HepG2 (cell line): ENCODE measurements at regions not wholly inside any gene's neighbourhood (a gene's known extent, or its start where the extent isn't known, plus 50 kb on each side); places are given as distances from the start of the nearest gene placed in this dataset.

Experiments
- ATAC-seq: fragments of 200-7000 bp; cut with Tn5 transposase; 3 replicates; pipeline ENCODE4 v1.9.1; 2020; ENCODE audit warnings: mild to moderate bottlenecking, moderate library complexity
- BruUV-seq: library from RNA; stranded (reverse); fragments of 400-500 nt; replicated peaks from 2 replicates; lab custom pipeline; 2021; lab: Mats Ljungman, UMichigan
- CTCF ChIA-PET: fragments of 300-600 bp; formaldehyde crosslinking; extraction: SDS; loops from one replicate; lab custom pipeline; 2021; ENCODE audit warnings: low total read pairs, inconsistent platforms, low intra/inter-chr PET ratio; lab: Yijun Ruan, JAX
- POLR2A ChIA-PET: fragments of 350-600 bp; sonication (Branson Sonifier 250); formaldehyde crosslinking; loops from one replicate; lab custom pipeline; 2020; ENCODE audit warnings: antibody characterized with exemption, inconsistent platforms; lab: Yijun Ruan, JAX
- DNase-seq: peaks from one replicate; pipeline ENCODE4 v3.0.0-alpha.2; 2015; ENCODE audit warnings: low spot score
- FAIRE-seq: peaks from 3 replicates; lab custom pipeline; 2011; peaks lifted over from hg19 to GRCh38; lab: Jason Lieb, UNC
- H2AFZ ChIP-seq: one replicate; pipeline ENCODE4 v1.6.1; 2011; ENCODE audit warnings: low read length, inconsistent platforms
- H3K27ac ChIP-seq: fragments of 300-600 bp; 3 replicates; pipeline ENCODE4 v1.8.0; 2011; ENCODE audit warnings: mixed run types, mild to moderate bottlenecking, mixed read lengths, low read length, inconsistent platforms; ENCODE audit not compliant: insufficient read depth; ENCODE audit errors: extremely low read length
- H3K27me3 ChIP-seq, 2 experiments: fragments of 200-600 bp in 1 of 2; 2 replicates in 1 of 2; 3 replicates in 1 of 2; pipeline versions ENCODE4 v1.6.0 to v1.8.0; 2011; ENCODE audit warnings: low read length in 2 of 2, mild to moderate bottlenecking in 2 of 2, moderate library complexity in 2 of 2, inconsistent platforms in 1 of 2; ENCODE audit not compliant: insufficient read depth in 2 of 2, control insufficient read depth in 1 of 2
- H3K36me3 ChIP-seq, 2 experiments: fragments of 200-600 bp in 1 of 2; replicated peaks in 1 of 2; 2 replicates in 1 of 2; 3 replicates in 1 of 2; pipeline versions ENCODE4 v1.5.1 to v1.8.0; 2011; ENCODE audit warnings: low read length in 2 of 2, inconsistent platforms in 1 of 2; ENCODE audit not compliant: insufficient read depth in 2 of 2, control insufficient read depth in 1 of 2
- H3K4me1 ChIP-seq: 2 replicates; pipeline ENCODE4 v1.5.1; 2012; ENCODE audit warnings: low read length, inconsistent platforms; ENCODE audit not compliant: insufficient read depth
- H3K4me2 ChIP-seq: 2 replicates; pipeline ENCODE4 v1.6.0; 2011; ENCODE audit warnings: low read depth, low read length, inconsistent platforms
- H3K4me3 ChIP-seq, 3 experiments: fragments of 200-600 bp in 1 of 3; sonication (generic), shearing (Covaris generic) in 1 of 3; replicated peaks in 1 of 3; 2 replicates each; pipeline ENCODE4 v1.5.1; 2011 to 2016; ENCODE audit warnings: low read length in 3 of 3, inconsistent platforms in 2 of 3, low read depth in 2 of 3, mild to moderate bottlenecking in 2 of 3, control low read depth in 1 of 3, mixed read lengths in 1 of 3; ENCODE audit not compliant: insufficient read depth in 1 of 3
- H3K79me2 ChIP-seq: one replicate; pipeline ENCODE4 v1.6.1; 2011; ENCODE audit warnings: low read length, inconsistent platforms; ENCODE audit not compliant: insufficient read depth
- H3K9ac ChIP-seq: 2 replicates; pipeline ENCODE4 v1.6.0; 2011; ENCODE audit warnings: mild to moderate bottlenecking, low read depth, low read length, inconsistent platforms; ENCODE audit not compliant: insufficient read depth
- H3K9me3 ChIP-seq: 2 replicates; pipeline ENCODE4 v1.5.1; 2012; ENCODE audit warnings: mild to moderate bottlenecking, low read length
- H4K20me1 ChIP-seq: 2 replicates; pipeline ENCODE4 v1.6.0; 2011; ENCODE audit warnings: inconsistent platforms, mild to moderate bottlenecking, low read length, moderate library complexity; ENCODE audit not compliant: insufficient read depth
- BHLHE40 ChIP-seq: IDR thresholded peaks from 2 replicates; pipeline ENCODE4 v1.6.1; 2011; ENCODE audit warnings: low read length, improper control_type of control experiment
- CBX5 ChIP-seq: sonication (generic); formaldehyde crosslinking; IDR thresholded peaks from 2 replicates; pipeline ENCODE4 v1.4.0; 2020; ENCODE audit warnings: missing genetic modification reagents, borderline replicate concordance
- EHMT2 ChIP-seq: fragments of 200-600 bp; sonication (generic); IDR thresholded peaks from 2 replicates; pipeline ENCODE4 v1.7.0; 2017; ENCODE audit warnings: antibody characterized with exemption, low read depth, low read length, borderline replicate concordance
- EZH2 ChIP-seq: conservative IDR thresholded peaks from 2 replicates; pipeline ENCODE4 v1.6.1; 2012; ENCODE audit warnings: mild to moderate bottlenecking, low read depth, low read length, moderate library complexity
- FOSL1 ChIP-seq: sonication (generic); formaldehyde crosslinking; IDR thresholded peaks from 2 replicates; pipeline ENCODE4 v1.9.0; 2021; ENCODE audit warnings: missing genetic modification reagents, borderline replicate concordance
- HMG20B ChIP-seq: conservative IDR thresholded peaks from 2 replicates; pipeline ENCODE4 v1.6.1; 2016; ENCODE audit warnings: missing genetic modification reagents, missing compliant biosample characterization
- KDM3A ChIP-seq: IDR thresholded peaks from 2 replicates; pipeline ENCODE4 v1.6.1; 2018; ENCODE audit warnings: low read depth, missing compliant biosample characterization
- NR2C2 ChIP-seq: sonication (generic); formaldehyde crosslinking; IDR thresholded peaks from 2 replicates; pipeline ENCODE4 v1.4.0; 2020; ENCODE audit warnings: missing genetic modification reagents, mild to moderate bottlenecking, moderate library complexity, borderline replicate concordance
- PHF5A ChIP-seq: IDR thresholded peaks from one replicate; pipeline ENCODE4 v1.6.1; 2018; ENCODE audit warnings: low read depth, missing genetic modification reagents; ENCODE audit not compliant: unreplicated experiment
- REST ChIP-seq, 2 experiments: IDR thresholded peaks; 2 replicates each; pipeline ENCODE4 v1.6.1; 2011 to 2012; ENCODE audit warnings: low read length in 2 of 2, borderline replicate concordance in 1 of 2, low read depth in 1 of 2, mild to moderate bottlenecking in 1 of 2, moderate library complexity in 1 of 2
- SMAD9 ChIP-seq: sonication (generic); formaldehyde crosslinking; IDR thresholded peaks from 2 replicates; pipeline ENCODE4 v1.5.1; 2020; ENCODE audit warnings: mild to moderate bottlenecking, missing genetic modification reagents
- ZBTB33 ChIP-seq: sonication (generic); formaldehyde crosslinking; IDR thresholded peaks from 2 replicates; pipeline ENCODE4 v1.4.0; 2020; ENCODE audit warnings: missing genetic modification reagents
- ZNF136 ChIP-seq: sonication (generic); formaldehyde crosslinking; IDR thresholded peaks from 2 replicates; pipeline ENCODE4 v1.8.1; 2022; ENCODE audit warnings: low read depth, mild to moderate bottlenecking, moderate library complexity, missing genetic modification reagents
- ZNF232 ChIP-seq: sonication (generic); formaldehyde crosslinking; IDR thresholded peaks from 2 replicates; pipeline ENCODE4 v1.4.0; 2020; ENCODE audit warnings: missing genetic modification reagents, borderline replicate concordance
- ZNF280D ChIP-seq: sonication (generic); formaldehyde crosslinking; IDR thresholded peaks from 2 replicates; pipeline ENCODE4 v1.5.1; 2020; ENCODE audit warnings: mild to moderate bottlenecking, missing genetic modification reagents
- ZNF329 ChIP-seq: sonication (generic); formaldehyde crosslinking; IDR thresholded peaks from 2 replicates; pipeline ENCODE4 v1.9.0; 2021; ENCODE audit warnings: low read depth, mild to moderate bottlenecking, missing genetic modification reagents
- WGBS: methylation state at CpG from one replicate; pipeline ENCODE4 v1.1.6; 2017; ENCODE audit warnings: low lambda C conversion rate; 5-methylcytosine and 5-hydroxymethylcytosine counted together
- in situ Hi-C: cut with HindIII; loops from 2 replicates; pipeline ENCODE4 v1.10.0; 2017; ENCODE audit warnings: low pct_unique_long_range_greater_than_20kb; ENCODE audit not compliant: extremely low pct_ligation_motif_present
- intact Hi-C: fragments of 100-400 bp; cut with micrococcal nuclease; formaldehyde crosslinking; loops from one replicate; pipeline ENCODE4 v1.10.0; 2022; ENCODE audit not compliant: unreplicated experiment

- no peaks in the 10 kb centered on the region for H3K79me2 ChIP-seq
- no peak overlapping the region for H3K9ac ChIP-seq
- H3K36me3 ChIP-seq, result no peaks in the 10 kb centered on the region
- DNase-seq (no peak), ATAC-seq (no peak), FAIRE-seq (no peak)
- intact Hi-C loops, result no loop called here
- H4K20me1 ChIP-seq, result no peaks in the 10 kb centered on the region
- H3K4me2 ChIP-seq, result no peak overlapping the region
- H3K4me3 ChIP-seq, result no peak overlapping the region
- no peaks in the 10 kb centered on the region for H3K9me3 ChIP-seq
- CTCF ChIA-PET, result no interaction called here
- H2AFZ ChIP-seq, result no peak overlapping the region
- H3K27ac ChIP-seq, result no peak overlapping the region
- no peaks in the 10 kb centered on the region for H3K4me1 ChIP-seq
- 18% methylated on average over 7 of the region's 7 CpGs for WGBS
- POLR2A ChIA-PET, result no interaction called here
- in situ Hi-C loops, result no loop called here
- 0 out of 5 replicates have a peak, but pooled peaks cover 0 to 3% of the 10 kb centered on the region in 2 experiments for H3K27me3 ChIP-seq
- BruUV-seq, result no TSS peak
- TF ChIP-seq REST (IDR thresholded peaks at IDR 0.05; ENCODE audit: borderline replicate concordance in 1 of 2, low read depth in 1 of 2, low read length in 2 of 2) (no peak), BHLHE40 (no peak), PHF5A (CRISPR knock-in tag) (no peak), ZNF136 (CRISPR knock-in tag) (no peak), ZNF280D (no peak), SMAD9 (CRISPR knock-in tag) (no peak), CBX5 (CRISPR knock-in tag) (no peak), ZNF232 (no peak), ZNF329 (CRISPR knock-in tag) (no peak), ZBTB33 (no peak), HMG20B (no peak), KDM3A (no peak), EHMT2 (no peak), FOSL1 (CRISPR knock-in tag) (no peak), NR2C2 (CRISPR knock-in tag) (no peak), EZH2 (no peak)
Observed at GRCh38 chr1:163442895-163443294, 121.1 kb downstream of the NUF2 start.
